ENCODE measurements at regions not wholly inside any gene's neighbourhood (a gene's known extent, or its start where the extent isn't known, plus 50 kb on each side); places are given as distances from the start of the nearest gene placed in this dataset.

- TF ChIP-seq REST (IDR thresholded peaks at IDR 0.05; ENCODE audit: low read depth, low read length) (no peak), RCOR1 (IDR thresholded peaks at IDR 0.05; ENCODE audit: low read length) (no peak), ZBTB33 (IDR thresholded peaks at IDR 0.05; ENCODE audit: borderline replicate concordance, low read depth) (no peak), FOXJ3 (CRISPR knock-in tag; IDR thresholded peaks at IDR 0.05) (no peak), CTCF (IDR thresholded peaks at IDR 0.05) (no peak), CHD2 (IDR thresholded peaks at IDR 0.05; ENCODE audit: low read length, partially characterized antibody) (no peak), EZH2phosphoT487 (IDR thresholded peaks at IDR 0.05; ENCODE audit: borderline replicate concordance, low read depth) (no peak), YY1 (IDR thresholded peaks at IDR 0.05; ENCODE audit: low read depth) (no peak)
Observed at GRCh38 chr5:25091921-25092320, 447.1 kb upstream of the CDH10 start (continued).

GRCh38 chr5:25090854-25091253, 446.1 kb upstream of the CDH10 start:
- Histone ChIP-seq H3K9ac (no peak overlapping the region), H3K9me2 (no peaks in the 10 kb centered on the region), H3F3A (replicated peaks; ENCODE audit: insufficient read depth) (no peaks in the 10 kb centered on the region), H3K4me3 (ENCODE audit: low read depth in 2 of 2, low read length in 1 of 2) (no peak overlapping the region), H3K36me3 (replicated peaks in 1 of 2; ENCODE audit: control insufficient read depth in 1 of 2, insufficient read depth in 2 of 2, low read length in 1 of 2) (no peaks in the 10 kb centered on the region), H4K20me1 (ENCODE audit: insufficient read depth) (no peaks in the 10 kb centered on the region), H3K27me3 (ENCODE audit: insufficient read depth) (no peaks in the 10 kb centered on the region), H3K4me2 (no peak overlapping the region; the same call in 1 of the 2 replicates), H3K9me3 (no peaks in the 10 kb centered on the region), H3K79me2 (ENCODE audit: insufficient read depth) (no peaks in the 10 kb centered on the region), H2AFZ (ENCODE audit: low read depth) (no peak overlapping the region), H3K4me1 (ENCODE audit: control insufficient read depth in 1 of 2, insufficient read depth in 2 of 2, low read depth in 1 of 2, low read length in 1 of 2) (no peaks in the 10 kb centered on the region), H3K27ac (ENCODE audit: low read depth in 2 of 2, low read length in 1 of 2) (no peak overlapping the region)
- ChIA-PET POLR2A (no interaction called here), CTCF (no interaction called here)
- 4% methylated on average over 1 of the region's 1 CpG for WGBS (ENCODE audit: low lambda C conversion rate)
- DNase-seq: no peak
- TF ChIP-seq MXI1 (IDR thresholded peaks at IDR 0.05; ENCODE audit: low read depth, low read length) (no peak), TAF1 (IDR thresholded peaks at IDR 0.05; ENCODE audit: borderline replicate concordance, low read depth, low read length) (no peak)

All from SK-N-SH (cell line).